GM19455 (cell line): ENCODE measurements at regions not wholly inside any gene's neighbourhood (a gene's known extent, or its start where the extent isn't known, plus 50 kb on each side); places are given as distances from the start of the nearest gene placed in this dataset.
"Not testable (repeated sequence)": the region's sequence is repeated elsewhere in the genome, so short reads cannot be mapped to it uniquely, and the experiment has no call there.

ENCODE experiments used
- ATAC-seq: cut with Tn5 transposase; IDR thresholded peaks from one replicate; pipeline ENCODE4 v1.9.1; 2021; ENCODE audit not compliant: unreplicated experiment

- no peak for ATAC-seq
Observed at GRCh38 chr3:118168175-118168574, 866.5 kb downstream of the IGSF11 start.

GRCh38 chr3:118171236-118171852 lies 863.3 kb downstream of the IGSF11 start:
- ATAC-seq = no peak

- no peak for ATAC-seq
Observed at GRCh38 chr3:118180853-118181252, 853.8 kb downstream of the IGSF11 start.

- ATAC-seq = no peak
Observed at GRCh38 chr3:118181274-118181673, 853.4 kb downstream of the IGSF11 start.

- no peak for ATAC-seq
Observed at GRCh38 chr3:118186051-118186450, 848.6 kb downstream of the IGSF11 start.

GRCh38 chr3:118187221-118187620 lies 847.4 kb downstream of the IGSF11 start:
- no peak for ATAC-seq

GRCh38 chr3:118196183-118196582 lies 838.5 kb downstream of the IGSF11 start:
- no peak for ATAC-seq

GRCh38 chr3:118199044-118199443 lies 835.6 kb downstream of the IGSF11 start:
- ATAC-seq = no peak

- no peak for ATAC-seq
Observed at GRCh38 chr3:118204052-118204656, 830.5 kb downstream of the IGSF11 start.

- no peak for ATAC-seq
Observed at GRCh38 chr3:118207271-118207670, 827.4 kb downstream of the IGSF11 start.

GRCh38 chr3:118208642-118209041 lies 826.0 kb downstream of the IGSF11 start:
- ATAC-seq = no peak

GRCh38 chr3:118213892-118214291 lies 820.8 kb downstream of the IGSF11 start:
- no peak for ATAC-seq

GRCh38 chr3:118226206-118226605 lies 808.4 kb downstream of the IGSF11 start:
- ATAC-seq = no peak

GRCh38 chr3:118227191-118227590 lies 807.5 kb downstream of the IGSF11 start:
- ATAC-seq = no peak

- ATAC-seq = no peak
Observed at GRCh38 chr3:118228151-118228550, 806.5 kb downstream of the IGSF11 start.

- ATAC-seq = no peak
Observed at GRCh38 chr3:118229196-118229595, 805.5 kb downstream of the IGSF11 start.

- no peak for ATAC-seq
Observed at GRCh38 chr3:118231578-118231977, 803.1 kb downstream of the IGSF11 start.

GRCh38 chr3:118239253-118239652 lies 795.4 kb downstream of the IGSF11 start:
- no peak for ATAC-seq

- ATAC-seq = no peak
Observed at GRCh38 chr3:118244761-118245160, 789.9 kb downstream of the IGSF11 start.

GRCh38 chr3:118245312-118245711 lies 789.3 kb downstream of the IGSF11 start:
- no peak for ATAC-seq

GRCh38 chr3:118258850-118259249 lies 775.8 kb downstream of the IGSF11 start:
- ATAC-seq = not testable (repeated sequence)

GRCh38 chr3:118262800-118263402 lies 771.7 kb downstream of the IGSF11 start:
- ATAC-seq = no peak

- ATAC-seq = no peak
Observed at GRCh38 chr3:118267588-118267987, 767.1 kb downstream of the IGSF11 start.
